HG03280 (cell line): ENCODE measurements at regions not wholly inside any gene's neighbourhood (a gene's known extent, or its start where the extent isn't known, plus 50 kb on each side); places are given as distances from the start of the nearest gene placed in this dataset.
"Not testable (repeated sequence)": the region's sequence is repeated elsewhere in the genome, so short reads cannot be mapped to it uniquely, and the experiment has no call there.

Source experiments
- ATAC-seq: cut with Tn5 transposase; IDR thresholded peaks from one replicate; pipeline ENCODE4 v1.9.1; 2021; ENCODE audit warnings: mild to moderate bottlenecking, moderate library complexity; ENCODE audit not compliant: unreplicated experiment

DNA sequence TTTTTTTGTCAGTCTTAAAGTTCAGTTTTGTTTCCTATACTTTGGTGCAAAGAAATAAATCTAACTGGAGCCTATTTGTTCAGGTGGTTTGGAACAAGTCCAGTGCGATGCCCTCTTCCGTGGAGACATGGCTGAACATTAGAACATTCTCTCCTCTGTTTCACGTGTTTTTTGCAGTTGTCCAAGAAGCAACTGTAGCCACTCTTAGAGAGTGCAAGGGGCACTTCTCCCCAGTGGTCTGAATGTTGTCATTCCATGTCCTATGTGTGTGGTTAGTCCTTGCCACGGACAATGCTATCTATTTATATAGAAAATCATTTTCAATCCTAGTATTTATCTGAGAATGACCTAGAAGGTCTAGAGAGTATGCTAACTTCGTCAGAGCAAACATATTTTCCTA lies 1232.5 kb upstream of the SEL1L start:
- no peak for ATAC-seq

DNA sequence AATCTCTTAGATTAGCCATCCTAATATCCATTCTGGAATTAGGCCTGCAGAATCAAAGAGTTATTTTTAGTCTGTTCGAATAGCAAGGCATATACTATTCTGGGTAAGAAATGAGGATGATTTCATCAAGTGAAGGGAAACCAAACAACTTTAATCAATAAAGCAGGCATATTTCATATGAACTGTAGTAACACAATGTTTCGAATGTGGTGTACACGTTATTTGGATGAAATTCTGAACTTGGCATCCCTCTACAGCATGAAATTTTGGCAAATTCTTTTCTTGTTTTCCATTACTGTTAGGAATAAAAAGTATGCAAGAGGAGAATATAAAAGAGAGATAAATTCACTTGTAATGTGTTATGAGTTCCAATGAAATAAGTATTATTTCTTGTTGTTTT lies 1233.3 kb upstream of the SEL1L start:
- no peak for ATAC-seq

DNA sequence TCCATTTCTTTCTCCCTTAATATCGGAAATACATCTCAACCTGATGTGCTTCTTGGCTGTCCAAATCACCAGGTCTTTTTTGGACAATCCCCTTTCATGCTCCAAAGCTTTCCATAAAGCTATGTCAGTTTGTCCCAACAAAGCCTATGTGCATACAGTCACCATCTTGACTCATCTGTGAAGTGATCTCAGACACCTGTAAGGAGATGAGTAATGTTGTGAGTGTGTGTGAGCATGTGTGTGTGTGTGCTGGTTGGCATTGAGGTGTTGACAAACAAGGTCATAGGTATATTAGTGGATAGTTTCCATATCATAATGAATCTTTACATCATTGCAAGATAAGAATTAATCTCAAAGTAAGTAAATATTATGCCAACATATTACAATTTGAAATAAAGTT lies 1243.3 kb upstream of the SEL1L start:
- no peak for ATAC-seq

DNA sequence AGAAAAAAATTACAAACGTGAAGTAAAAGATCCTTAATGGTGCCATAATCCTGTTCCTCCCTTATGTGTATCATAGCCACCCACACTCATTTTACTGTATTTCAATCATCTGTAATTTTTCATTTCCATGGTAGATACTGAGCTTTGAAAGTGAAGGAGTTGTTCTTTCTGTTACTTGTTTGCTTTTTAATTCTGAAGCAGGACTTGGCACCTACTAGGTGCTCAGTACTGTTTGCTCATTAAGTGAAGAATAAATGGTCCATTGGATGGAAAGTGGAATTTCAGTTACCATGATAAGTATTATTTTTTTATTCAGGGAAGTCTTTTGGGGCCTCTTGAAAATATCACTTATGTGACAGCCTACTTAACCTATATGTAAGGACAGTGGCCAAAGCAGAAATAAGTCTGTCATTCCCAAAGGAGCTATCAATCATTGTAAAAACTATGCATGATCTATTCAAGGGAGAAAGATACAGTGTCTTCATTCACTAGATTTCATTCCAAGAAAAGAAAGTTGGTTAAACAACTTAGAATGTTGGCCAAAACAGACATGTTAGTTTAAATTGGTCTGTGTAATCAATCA lies 1244.4 kb upstream of the SEL1L start:
- no peak for ATAC-seq

DNA sequence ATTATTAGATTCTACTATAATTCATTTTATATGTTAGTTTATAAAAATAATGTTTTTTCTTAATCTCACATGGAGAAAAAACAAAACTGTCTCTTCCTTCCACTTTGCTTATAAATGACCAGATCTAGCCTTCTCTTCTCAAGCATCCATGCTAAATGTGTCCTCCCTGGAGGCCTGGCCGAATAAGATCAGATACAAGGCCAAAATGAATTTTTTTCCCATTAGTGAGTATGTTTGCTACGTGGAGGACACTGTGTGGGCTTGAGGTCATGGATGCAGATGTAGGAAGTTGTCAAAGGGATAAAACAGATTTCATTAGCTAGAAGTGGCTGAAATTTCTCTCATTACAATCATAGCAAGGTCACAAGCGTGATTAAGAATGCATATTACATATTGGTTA lies 1244.9 kb upstream of the SEL1L start:
- ATAC-seq = no peak

DNA sequence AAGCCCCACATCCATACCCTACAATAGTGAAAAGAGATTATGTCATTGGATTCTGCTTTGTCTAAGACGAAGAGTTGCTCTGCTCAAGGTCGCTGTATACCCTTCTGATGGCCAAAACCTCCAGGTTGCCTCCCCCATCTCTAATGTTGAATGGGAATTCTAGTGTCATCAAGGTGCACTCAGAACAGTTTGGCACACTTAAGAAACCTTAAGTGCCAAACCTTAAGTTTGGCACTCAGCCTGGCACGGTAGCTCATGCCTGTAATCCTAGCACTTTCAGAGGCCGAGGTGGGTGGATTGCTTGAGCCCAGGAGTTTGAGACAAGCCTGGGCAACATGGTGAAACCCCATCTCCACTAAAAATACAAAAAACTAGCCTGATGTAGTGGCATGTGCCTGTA lies 1245.6 kb upstream of the SEL1L start:
- ATAC-seq = no peak

DNA sequence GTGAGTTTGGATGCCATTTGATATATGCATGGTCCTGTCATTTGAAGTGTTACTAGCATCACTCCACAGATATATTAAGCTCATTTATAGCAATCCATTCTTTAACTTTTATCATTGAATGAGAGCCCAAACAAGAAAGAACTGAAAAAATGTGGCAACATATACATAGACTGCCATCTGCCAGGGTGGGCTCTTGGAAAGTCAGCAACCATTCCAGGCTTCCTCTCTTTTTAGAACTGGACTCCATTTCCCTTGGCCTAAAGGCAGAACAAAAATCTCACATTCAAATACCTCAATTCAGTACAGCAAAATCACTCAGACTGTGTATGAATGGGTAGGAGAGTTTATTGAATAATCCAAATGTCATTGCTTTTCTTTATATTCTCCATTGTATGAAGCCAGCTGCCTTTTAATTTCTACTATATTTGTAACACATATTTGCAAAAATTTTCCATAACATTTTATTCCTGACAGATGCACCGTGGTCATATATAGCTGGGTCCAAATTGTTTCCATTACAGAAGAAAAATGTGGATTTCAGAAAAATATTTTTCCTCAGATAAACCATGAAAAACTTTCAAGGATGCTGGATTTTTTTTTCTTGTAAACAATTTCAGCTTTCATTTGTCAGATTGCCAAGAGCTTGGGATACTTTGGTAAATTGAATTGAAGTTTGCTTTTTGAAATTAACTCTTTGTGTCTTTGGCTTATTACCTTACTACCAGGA lies 1252.3 kb upstream of the SEL1L start:
- no peak for ATAC-seq

DNA sequence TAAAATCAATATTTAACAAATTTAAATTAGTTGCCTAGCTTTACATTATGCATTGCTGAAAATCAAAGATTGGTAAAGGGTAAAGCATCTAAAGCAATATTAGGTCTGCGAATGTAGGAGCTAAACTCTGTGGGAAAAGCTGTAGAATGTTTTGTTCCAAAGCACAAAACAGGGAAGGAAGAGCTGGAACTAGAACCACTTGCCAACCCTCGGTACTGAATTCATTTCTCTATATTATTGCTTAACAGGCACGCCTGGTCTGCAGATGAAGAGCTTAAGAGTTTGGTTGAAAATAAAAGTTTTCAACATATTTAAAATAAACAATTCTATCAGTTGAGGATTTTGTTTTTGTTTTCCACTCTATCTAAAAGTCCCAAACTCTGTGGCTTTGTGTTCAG lies 1252.8 kb upstream of the SEL1L start:
- no peak for ATAC-seq

DNA sequence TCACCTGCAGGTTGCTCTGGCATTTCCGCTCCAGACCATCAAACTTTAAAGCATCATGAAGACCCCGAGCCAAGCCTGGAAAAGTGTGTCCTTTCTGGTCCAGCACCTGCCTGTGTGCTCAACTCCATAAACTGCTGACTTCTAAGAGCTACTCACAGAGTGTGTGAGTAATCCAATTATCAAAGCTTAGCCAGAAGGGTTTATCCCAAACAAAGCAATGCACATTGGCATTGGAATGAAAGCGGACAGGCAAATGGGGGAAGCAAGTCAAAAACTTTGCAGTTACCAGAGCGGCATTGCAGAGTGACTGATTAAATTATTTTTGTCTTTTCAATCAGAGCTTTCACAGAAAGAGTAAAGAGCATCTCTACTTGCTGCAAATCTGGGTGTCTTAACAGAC lies 1262.4 kb upstream of the SEL1L start:
- ATAC-seq = no peak

DNA sequence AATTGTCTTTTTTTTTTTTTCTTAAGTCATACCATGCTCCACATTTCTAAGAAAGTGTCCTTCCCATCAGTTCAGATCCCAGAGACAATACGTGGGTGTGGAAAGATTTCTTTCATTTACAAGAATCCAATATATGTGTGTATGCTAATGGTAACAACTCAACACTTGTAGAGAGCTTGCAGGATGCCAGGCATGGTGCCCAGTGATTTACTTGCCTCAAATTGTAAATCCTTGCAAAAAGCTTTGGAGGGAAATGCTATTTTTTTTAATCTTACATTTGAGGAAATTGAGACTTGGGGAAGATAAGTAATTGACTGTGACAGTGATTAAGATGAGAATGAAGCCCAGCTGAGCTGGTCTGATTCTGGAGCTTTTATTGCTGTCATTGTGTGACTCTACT lies 1264.6 kb upstream of the SEL1L start:
- ATAC-seq = no peak

DNA sequence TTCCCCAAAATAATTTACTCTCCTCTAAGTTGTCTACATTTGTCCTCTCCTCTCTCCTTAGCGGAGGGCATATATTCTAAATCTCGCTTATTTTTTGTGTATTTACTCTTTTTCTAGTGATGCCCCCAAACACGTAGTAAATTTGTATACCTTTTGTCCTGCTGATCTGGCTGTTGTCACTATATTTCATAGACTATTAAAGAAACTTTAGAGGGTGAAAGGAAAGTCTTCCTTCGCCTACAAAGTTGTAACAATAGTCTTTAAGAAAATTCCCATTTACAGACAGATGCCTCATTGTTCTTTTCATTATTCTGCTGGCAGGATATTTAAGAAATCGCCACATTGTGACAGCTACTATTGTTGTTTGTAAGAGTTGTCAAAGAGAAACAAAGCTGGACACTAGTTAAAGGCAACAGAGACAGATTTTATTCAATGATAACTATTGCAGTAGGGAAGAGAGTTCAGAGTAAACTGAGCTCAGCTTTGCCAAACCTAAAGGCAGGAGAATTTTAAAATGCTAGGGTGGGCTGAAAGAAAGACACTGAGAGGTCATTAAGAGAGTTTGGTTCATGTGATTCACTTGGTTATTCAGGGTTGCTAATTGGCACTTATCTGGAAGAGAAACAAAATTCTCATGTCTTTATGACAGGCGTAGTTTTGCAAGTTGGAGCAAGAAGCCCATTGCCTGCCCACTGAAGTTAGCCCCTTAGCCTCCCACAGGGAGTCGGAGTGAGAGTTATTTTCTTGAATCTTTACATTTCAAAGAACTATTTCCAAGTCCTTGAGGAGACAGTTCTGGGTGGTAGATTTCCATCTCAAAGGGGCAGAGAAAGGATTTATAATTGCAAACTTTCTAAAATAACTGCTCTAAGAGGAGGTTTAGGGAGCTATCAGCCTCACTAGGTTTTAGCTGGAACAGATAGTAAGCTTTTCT lies 1272.5 kb upstream of the SEL1L start:
- ATAC-seq = no peak

DNA sequence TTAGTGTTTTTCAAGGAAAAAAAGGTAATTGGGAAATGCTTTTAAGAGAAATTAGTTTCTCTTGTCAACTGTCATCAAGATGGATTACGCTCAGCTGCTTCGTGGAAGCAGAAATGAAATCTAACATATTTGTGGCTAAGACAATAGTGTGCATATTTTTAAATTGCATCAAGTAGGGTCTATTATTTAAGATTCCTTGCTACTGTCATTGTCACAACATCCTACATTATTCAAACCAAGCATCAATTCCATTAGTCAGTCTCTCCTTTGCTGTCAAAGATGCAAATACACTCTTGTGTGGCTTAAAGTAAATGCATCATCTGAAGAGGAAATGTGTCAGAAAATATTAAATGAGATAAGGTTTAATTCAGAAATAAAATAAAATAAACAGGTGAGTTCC lies 1277.6 kb upstream of the SEL1L start:
- ATAC-seq = no peak

DNA sequence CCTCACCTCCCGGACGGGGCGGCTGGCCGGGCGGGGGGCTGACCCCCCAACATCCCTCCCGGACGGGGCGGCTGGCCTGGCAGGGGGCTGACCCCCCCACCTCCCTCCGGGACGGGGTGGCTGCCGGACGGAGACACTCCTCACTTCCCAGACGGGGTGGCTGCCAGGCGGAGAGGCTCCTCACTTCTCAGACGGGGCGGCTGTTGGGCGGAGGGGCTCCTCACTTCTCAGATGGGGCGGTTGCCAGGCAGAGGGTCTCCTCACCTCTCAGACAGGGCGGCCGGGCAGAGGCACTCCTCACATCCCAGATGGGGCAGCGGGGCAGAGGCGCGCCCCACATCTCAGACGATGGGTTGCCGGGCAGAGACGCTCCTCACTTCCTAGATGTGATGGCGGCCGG lies 1280.7 kb upstream of the SEL1L start:
- not testable (repeated sequence) for ATAC-seq

DNA sequence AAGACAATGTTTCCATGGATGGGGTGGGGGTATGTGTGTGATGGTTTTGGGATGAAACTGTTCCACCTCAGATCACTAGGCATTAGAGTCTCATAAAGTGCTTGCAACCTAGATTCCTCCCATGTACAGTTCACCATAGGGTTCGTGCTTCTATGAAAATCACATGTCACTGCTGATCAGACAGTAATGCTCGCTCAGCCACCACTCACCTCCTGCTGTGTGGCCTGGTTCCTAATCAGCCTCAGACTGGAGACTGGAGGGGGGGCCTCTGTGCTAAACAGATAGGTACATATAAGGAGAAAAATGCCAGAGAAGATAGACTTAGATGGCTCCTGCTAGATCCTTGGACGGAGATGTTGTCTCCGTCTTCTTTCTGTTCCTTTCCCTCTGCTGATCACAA lies 1296.9 kb upstream of the SEL1L start:
- ATAC-seq = no peak

DNA sequence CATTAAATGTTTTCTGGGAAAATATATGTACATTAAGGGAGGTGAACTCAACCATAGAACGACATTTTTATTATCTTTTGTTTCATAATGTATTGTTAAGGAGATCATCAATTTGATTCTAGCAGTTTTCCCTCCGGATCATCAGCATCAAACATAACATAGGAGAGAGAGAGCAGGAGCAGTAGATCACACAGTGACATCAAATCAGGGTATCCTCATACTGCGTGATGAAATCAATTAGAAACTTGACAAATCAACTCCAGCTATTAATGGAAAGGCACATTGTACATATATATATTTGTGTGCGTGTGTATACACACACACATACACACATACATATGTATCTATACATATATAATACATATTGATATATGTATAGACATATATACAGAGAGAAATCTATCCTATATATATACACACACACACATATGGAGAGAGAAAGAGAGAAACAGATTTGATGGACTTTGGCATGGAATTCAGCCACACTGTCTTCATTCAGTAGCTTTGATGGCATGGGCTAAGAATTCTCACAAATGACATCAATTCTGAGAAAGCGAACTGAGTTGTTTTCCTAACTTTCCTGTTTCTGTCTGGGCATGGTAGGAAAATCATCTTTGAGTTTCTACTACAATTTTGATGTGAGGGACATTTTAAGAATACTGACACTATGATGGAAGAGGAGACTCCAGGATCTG lies 1302.8 kb upstream of the SEL1L start:
- no peak for ATAC-seq

DNA sequence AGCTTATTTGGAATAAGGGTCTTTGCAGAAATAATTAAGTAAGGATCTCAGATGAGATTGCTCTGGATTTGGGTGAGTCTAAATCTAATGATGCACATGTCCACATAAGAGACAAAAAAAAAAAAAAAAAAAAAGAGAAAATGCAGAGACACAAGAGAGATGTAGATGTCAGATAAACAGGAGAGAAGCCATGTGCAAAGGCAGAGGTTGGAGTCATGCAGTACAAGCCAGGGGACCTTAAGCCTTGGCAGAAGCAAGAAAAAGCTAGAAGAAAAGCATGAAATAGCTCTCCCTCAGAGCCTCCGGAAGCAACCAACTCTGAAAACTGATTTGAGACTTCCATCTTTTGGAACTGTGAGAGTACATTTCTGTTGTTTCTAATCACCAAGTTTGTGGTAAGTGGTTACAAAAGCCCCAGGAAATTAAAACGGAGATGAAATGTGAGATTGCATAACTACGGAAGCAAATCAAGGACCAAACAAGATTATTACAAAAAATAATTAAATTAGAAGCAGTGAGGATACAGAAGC lies 1304.0 kb upstream of the SEL1L start:
- ATAC-seq = no peak

DNA sequence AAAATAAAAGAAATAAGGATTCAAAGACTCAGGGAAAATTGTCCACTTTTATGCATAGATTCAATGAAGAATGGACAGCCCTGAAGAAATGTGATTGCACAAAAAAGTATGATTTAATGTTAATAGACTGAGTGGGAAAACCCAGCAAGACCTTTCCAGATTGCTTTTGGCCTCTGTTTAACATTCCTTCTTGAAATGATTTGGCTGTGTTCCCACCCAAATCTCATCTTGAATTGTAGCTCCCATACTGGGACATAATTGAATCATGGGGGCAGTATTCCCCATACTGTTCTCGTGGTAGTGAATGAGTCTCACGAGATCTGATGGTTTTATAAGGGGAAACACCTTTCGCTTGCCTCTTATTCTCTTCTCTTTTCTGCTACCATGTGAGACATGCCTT lies 1316.9 kb upstream of the SEL1L start:
- no peak for ATAC-seq

DNA sequence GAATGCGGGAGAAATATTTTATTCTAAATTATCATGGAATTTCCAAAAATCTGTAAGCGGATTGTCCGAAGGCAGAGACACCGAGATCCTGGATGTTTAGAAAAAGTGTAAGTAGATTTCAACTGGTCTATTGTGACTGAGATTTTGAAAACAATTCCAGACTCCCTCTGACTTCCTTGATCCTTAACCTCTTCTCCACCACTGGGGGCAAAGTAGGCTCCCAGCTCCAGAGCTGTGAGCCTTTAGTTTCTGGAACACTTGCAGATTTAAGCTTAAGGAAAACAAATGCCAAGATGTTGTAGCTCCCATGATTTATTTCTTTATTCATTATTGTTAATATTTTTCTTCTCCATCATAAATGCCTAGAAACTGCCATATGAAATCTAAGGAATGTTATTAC lies 1320.5 kb upstream of the SEL1L start:
- no peak for ATAC-seq

DNA sequence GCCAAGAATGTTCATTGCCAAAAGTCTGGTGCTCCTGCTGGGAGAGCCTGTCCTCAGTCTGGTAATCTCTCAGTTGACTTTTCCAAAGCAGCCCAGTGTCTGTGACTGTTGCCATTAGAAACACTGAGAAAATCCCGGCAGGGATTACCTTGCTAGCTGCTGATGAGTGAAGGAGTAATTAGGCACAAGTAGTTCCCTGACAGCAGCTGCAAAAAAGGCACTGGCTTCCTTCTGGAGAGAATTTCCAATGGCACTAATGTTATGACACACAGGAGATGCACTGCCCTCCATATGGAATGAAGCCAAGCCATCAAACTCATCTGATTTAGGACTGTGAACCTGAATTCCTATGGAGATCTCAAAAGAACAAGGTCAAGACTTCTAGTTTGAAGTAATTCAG lies 1321.2 kb upstream of the SEL1L start:
- ATAC-seq = no peak

DNA sequence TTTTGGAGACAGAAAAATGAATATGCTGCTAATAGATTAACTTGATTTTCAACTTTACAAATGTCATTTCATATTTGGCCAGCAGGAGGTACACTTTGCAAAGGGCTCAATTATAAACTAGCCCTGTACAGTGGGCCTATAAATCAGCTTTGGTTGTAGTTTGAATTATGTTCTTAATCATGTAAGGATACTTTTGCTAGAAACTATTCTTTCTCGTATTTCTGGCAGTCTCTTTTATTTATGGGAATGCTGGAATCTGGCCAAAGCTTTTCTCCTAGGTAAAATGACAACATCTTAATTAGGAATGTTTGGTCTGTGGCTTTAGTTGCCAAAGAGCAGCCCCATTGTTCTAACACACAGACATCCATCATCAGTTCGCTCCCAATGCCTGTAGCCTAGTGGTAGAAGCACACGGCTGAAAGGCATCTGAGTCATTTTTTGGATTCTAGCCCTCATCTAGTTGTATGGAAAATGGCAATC lies 1322.3 kb upstream of the SEL1L start:
- no peak for ATAC-seq

DNA sequence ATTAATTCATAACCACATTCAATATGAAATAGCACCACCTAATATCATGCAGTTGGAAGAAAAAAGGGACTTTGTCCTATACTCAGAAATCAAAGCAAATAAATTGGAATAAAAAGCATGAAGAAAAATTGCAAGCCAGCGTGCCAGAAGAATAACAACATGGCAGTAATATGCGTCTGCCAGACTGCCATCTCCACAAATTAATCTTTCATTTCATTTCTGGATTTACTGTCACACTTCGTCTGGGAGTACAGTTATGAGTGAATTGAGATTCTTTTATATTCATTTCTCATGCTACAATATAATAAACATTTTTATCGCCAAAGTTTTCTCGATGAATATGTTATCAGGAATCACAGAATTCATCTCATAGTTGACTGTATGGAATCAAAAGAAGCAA lies 1327.7 kb upstream of the SEL1L start:
- no peak for ATAC-seq
